Neural crest cell (in vitro differentiated cells): ENCODE measurements at regions not wholly inside any gene's neighbourhood (a gene's known extent, or its start where the extent isn't known, plus 50 kb on each side); places are given as distances from the start of the nearest gene placed in this dataset.

Source experiments
- DNase-seq: peaks from one replicate; pipeline ENCODE4 v3.0.0; 2021; ENCODE audit warnings: low read depth, mixed read lengths, low spot score
- H3K27ac Mint-ChIP-seq: one replicate; pipeline ENCODE4 v1.8.0; 2021; ENCODE audit warnings: mild to moderate bottlenecking, mixed read lengths; ENCODE audit not compliant: unreplicated experiment
- H3K27me3 Mint-ChIP-seq: 2 replicates; pipeline ENCODE4 v1.8.0; 2021; ENCODE audit warnings: low read depth, mild to moderate bottlenecking, mixed read lengths
- H3K36me3 Mint-ChIP-seq: 2 replicates; pipeline ENCODE4 v1.8.0; 2021; ENCODE audit warnings: low read depth, mild to moderate bottlenecking, mixed read lengths
- H3K4me1 Mint-ChIP-seq: 2 replicates; pipeline ENCODE4 v1.8.0; 2021; ENCODE audit warnings: mixed read lengths
- H3K4me3 Mint-ChIP-seq: one replicate; pipeline ENCODE4 v1.8.0; 2021; ENCODE audit warnings: mild to moderate bottlenecking, mixed read lengths
- H3K9me3 Mint-ChIP-seq: 2 replicates; pipeline ENCODE4 v1.8.0; 2021; ENCODE audit warnings: mixed read lengths
- TF ChIP-seq, protein P1 (sequence below): fragments of 200-600 bp; sonication (generic); conservative IDR thresholded peaks from 2 replicates; pipeline ENCODE4 v1.5.0; 2021; ENCODE audit warnings: antibody characterized with exemption, mild to moderate bottlenecking

DNA sequence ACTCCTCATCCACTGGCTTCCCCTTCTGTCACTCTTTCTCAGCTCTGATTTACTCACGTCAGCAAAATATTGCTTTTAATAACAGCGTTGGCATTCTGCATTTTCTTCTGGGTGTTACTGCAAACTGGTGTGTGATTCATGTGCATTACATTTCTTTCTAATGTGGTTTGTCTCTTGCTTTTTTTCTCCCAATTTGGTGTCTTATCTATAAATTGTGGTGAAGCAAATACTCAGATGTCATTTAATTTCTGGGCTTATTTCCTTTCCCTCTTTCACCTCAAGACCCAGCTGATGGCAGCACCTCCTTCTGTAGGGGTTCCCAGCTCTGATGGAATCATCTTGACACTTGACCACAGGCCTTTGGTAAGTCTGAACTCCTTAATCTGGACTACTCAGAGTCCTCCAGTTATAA, 180.7 kb upstream of the ZNF618 start:
- no peaks in the 10 kb centered on the region for H3K36me3 Mint-ChIP-seq
- H3K9me3 Mint-ChIP-seq: peaks cover 5% of the 10 kb centered on the region
- no peak overlapping the region for H3K4me3 Mint-ChIP-seq
- no peaks in the 10 kb centered on the region for H3K4me1 Mint-ChIP-seq
- H3K27ac Mint-ChIP-seq: no peak overlapping the region
- H3K27me3 Mint-ChIP-seq: peaks cover 19% of the 10 kb centered on the region
- TF ChIP-seq, protein P1, sequence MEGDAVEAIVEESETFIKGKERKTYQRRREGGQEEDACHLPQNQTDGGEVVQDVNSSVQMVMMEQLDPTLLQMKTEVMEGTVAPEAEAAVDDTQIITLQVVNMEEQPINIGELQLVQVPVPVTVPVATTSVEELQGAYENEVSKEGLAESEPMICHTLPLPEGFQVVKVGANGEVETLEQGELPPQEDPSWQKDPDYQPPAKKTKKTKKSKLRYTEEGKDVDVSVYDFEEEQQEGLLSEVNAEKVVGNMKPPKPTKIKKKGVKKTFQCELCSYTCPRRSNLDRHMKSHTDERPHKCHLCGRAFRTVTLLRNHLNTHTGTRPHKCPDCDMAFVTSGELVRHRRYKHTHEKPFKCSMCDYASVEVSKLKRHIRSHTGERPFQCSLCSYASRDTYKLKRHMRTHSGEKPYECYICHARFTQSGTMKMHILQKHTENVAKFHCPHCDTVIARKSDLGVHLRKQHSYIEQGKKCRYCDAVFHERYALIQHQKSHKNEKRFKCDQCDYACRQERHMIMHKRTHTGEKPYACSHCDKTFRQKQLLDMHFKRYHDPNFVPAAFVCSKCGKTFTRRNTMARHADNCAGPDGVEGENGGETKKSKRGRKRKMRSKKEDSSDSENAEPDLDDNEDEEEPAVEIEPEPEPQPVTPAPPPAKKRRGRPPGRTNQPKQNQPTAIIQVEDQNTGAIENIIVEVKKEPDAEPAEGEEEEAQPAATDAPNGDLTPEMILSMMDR: no peak
- no peak for DNase-seq

DNA sequence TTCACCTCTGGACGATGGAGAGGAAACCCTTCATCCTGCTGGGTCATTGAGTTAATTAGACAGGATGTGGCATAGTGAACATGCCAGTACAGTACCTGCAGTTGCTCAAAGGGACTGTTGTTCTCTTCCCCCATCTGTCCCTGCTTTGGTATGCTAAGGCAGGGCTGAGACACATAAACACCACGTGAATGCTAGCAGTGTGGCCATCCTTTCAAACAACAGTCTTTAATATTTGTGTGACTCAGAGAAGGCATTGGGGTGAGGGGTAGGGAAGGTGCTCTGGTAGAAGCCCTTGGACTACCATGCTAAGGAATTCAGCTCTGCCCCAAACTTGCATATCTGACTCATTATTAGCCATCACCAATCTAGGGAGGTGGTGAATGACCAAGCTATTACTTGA, 180.2 kb upstream of the ZNF618 start:
- H3K27me3 Mint-ChIP-seq: peaks cover 16% of the 10 kb centered on the region
- TF ChIP-seq, protein P1: no peak
- DNase-seq: no peak
- H3K27ac Mint-ChIP-seq: no peak overlapping the region
- no peak overlapping the region for H3K4me3 Mint-ChIP-seq
- H3K4me1 Mint-ChIP-seq: no peaks in the 10 kb centered on the region
- H3K36me3 Mint-ChIP-seq: no peaks in the 10 kb centered on the region
- H3K9me3 Mint-ChIP-seq: peaks cover 5% of the 10 kb centered on the region

DNA sequence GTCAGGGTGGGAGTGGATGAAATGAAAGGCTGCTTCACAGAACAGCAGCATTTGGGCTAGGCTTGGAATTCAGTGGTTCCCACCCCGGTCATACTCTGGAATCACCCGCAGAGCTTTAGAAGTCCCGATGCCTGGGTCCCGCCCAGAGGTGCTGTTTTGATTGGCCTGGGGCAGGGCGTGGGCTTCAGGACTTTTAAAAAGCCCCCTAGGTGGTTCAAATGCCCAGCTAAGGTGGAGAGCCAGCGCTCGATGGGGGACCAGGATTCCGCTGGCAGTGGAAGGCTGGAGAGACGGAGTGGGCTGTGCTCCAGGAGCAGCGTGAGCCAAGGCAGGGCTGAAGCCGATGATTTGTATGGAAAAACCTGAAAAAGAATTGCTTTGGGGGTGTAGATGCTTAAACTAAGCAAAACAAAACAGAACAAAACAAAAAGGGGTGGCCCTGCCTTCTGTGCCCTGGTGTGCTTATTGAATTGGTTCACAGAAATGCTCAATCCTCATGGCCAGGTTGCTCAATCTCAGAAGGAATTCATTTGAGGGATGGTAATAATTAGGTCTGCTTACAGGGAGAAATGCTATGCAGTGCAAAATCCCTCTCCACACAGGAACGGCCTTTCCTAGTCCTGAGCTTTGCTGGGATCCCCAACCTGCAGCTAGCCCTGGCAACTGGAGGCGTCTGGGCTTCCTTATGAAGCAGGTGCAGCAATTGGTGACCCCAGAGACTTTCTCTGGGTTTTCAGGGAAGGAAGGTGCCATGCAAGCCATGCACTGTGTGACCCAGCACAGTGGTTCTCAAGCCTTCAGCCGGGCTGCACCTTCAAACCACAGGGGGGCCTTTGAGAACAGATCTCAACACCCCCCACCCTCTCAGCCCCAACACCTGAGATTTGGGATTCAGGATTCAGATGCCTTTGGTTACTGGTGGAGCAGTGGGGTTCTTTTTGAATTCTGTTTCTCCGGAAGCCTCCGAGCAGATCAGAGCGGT, 174.0 kb upstream of the ZNF618 start:
- Mint-ChIP-seq H3K4me3 (no peak overlapping the region), H3K4me1 (peaks cover 4% of the 10 kb centered on the region), H3K9me3 (peaks cover 2% of the 10 kb centered on the region), H3K36me3 (no peaks in the 10 kb centered on the region), H3K27ac (no peak overlapping the region), H3K27me3 (peaks cover 19% of the 10 kb centered on the region)
- TF ChIP-seq, protein P1: no peak
- DNase-seq: no peak

GRCh38 chr9:113705306-113705927, 170.7 kb upstream of the ZNF618 start:
- Mint-ChIP-seq H3K27ac (no peak overlapping the region), H3K36me3 (no peaks in the 10 kb centered on the region), H3K4me3 (no peak overlapping the region), H3K4me1 (peaks cover 4% of the 10 kb centered on the region), H3K27me3 (peaks cover 32% of the 10 kb centered on the region), H3K9me3 (peaks cover 4% of the 10 kb centered on the region)
- TF ChIP-seq, protein P1: no peak
- DNase-seq: no peak

GRCh38 chr9:113705928-113706519, 170.1 kb upstream of the ZNF618 start:
- no peak overlapping the region for H3K27ac Mint-ChIP-seq
- H3K4me3 Mint-ChIP-seq: no peak overlapping the region

More at GRCh38 chr9:113705928-113706519, 170.1 kb upstream of the ZNF618 start:
- TF ChIP-seq, protein P1: no peak
- DNase-seq: no peak
- Mint-ChIP-seq H3K36me3 (no peaks in the 10 kb centered on the region), H3K4me1 (peaks cover 4% of the 10 kb centered on the region), H3K9me3 (peaks cover 4% of the 10 kb centered on the region), H3K27me3 (peaks cover 33% of the 10 kb centered on the region)
